H1 (cell line): ENCODE measurements at regions not wholly inside any gene's neighbourhood (a gene's known extent, or its start where the extent isn't known, plus 50 kb on each side); places are given as distances from the start of the nearest gene placed in this dataset.

Experiments used
- CTCF ChIA-PET: fragments of 300-600 bp; sonication (Branson Sonifier 250); formaldehyde crosslinking; loops from one replicate; lab custom pipeline; 2021; ENCODE audit not compliant: partially characterized antibody; lab: Charles Lee
- POLR2A ChIA-PET: fragments of 300-600 bp; sonication (Branson Sonifier 250); formaldehyde crosslinking; loops from one replicate; lab custom pipeline; 2021; ENCODE audit warnings: inconsistent platforms; ENCODE audit not compliant: partially characterized antibody; lab: Charles Lee
- DNase-seq, 2 experiments: peaks; one replicate each; pipeline versions ENCODE4 v3.0.0 to v3.0.0-alpha.2; 2010 to 2022; ENCODE audit warnings: low spot score in 2 of 2, low read depth in 1 of 2, mixed read lengths in 1 of 2
- FAIRE-seq: peaks from 2 replicates; lab custom pipeline; 2011; peaks lifted over from hg19 to GRCh38; lab: Jason Lieb, UNC
- H2AFZ ChIP-seq: 2 replicates; pipeline ENCODE4 v1.8.1; 2012; ENCODE audit warnings: low read length, inconsistent platforms
- H2AK5ac ChIP-seq: 2 replicates; pipeline ENCODE4 v1.6.1; 2013; ENCODE audit warnings: low read depth, low read length
- H2BK120ac ChIP-seq: replicated peaks from 2 replicates; pipeline ENCODE3; 2013; ENCODE audit warnings: low read depth, low read length, inconsistent platforms
- H2BK12ac ChIP-seq: 2 replicates; pipeline ENCODE4 v1.6.1; 2013; ENCODE audit warnings: low read depth, low read length
- H2BK15ac ChIP-seq: 2 replicates; pipeline ENCODE4 v1.6.1; 2013; ENCODE audit warnings: low read length
- H2BK20ac ChIP-seq: 2 replicates; pipeline ENCODE4 v1.6.1; 2013; ENCODE audit warnings: low read length
- H2BK5ac ChIP-seq: 2 replicates; pipeline ENCODE4 v1.6.1; 2013; ENCODE audit warnings: low read depth, low read length
- H3K14ac ChIP-seq: 2 replicates; pipeline ENCODE4 v1.6.1; 2013; ENCODE audit warnings: inconsistent platforms; ENCODE audit not compliant: insufficient read length
- H3K18ac ChIP-seq: 2 replicates; pipeline ENCODE4 v1.6.1; 2013; ENCODE audit warnings: low read length; ENCODE audit errors: extremely low read depth
- H3K23ac ChIP-seq: 2 replicates; pipeline ENCODE4 v1.6.1; 2013; ENCODE audit warnings: inconsistent platforms; ENCODE audit not compliant: insufficient read length
- H3K23me2 ChIP-seq: 2 replicates; pipeline ENCODE4 v1.6.1; 2013; ENCODE audit warnings: low read depth, low read length
- H3K27ac ChIP-seq: 2 replicates; pipeline ENCODE4 v1.6.1; 2011; ENCODE audit warnings: low read depth, low read length, inconsistent platforms
- H3K27me3 ChIP-seq, 4 experiments: replicated peaks in 1 of 4; 1 replicate in 1 of 4; 2 replicates in 3 of 4; pipeline versions ENCODE4 v1.6.1 to v1.8.1; 2011 to 2013; ENCODE audit warnings: low read length in 3 of 4, mild to moderate bottlenecking in 3 of 4, inconsistent platforms in 2 of 4, mixed read lengths in 2 of 4, moderate library complexity in 1 of 4; ENCODE audit not compliant: control insufficient read depth in 3 of 4, insufficient read depth in 3 of 4; ENCODE audit errors: extremely low read depth in 1 of 4
- H3K36me3 ChIP-seq, 4 experiments: 2 replicates each; pipeline versions ENCODE4 v1.6.1 to v1.8.1; 2011 to 2013; ENCODE audit warnings: mild to moderate bottlenecking in 4 of 4, low read length in 3 of 4, moderate library complexity in 2 of 4, control low read depth in 1 of 4, inconsistent platforms in 1 of 4; ENCODE audit not compliant: insufficient read depth in 4 of 4, control insufficient read depth in 2 of 4
- H3K4ac ChIP-seq: replicated peaks from 2 replicates; pipeline ENCODE3; 2013; ENCODE audit warnings: low read length, low read depth, mixed read lengths, inconsistent platforms; ENCODE audit not compliant: insufficient read length
- H3K4me1 ChIP-seq, 4 experiments: replicated peaks in 1 of 4; 1 replicate in 1 of 4; 2 replicates in 3 of 4; pipeline versions ENCODE4 v1.6.1 to v1.8.1; 2011 to 2013; ENCODE audit warnings: low read length in 3 of 4, inconsistent platforms in 2 of 4, mixed read lengths in 1 of 4; ENCODE audit not compliant: insufficient read depth in 4 of 4, control insufficient read depth in 3 of 4
- H3K4me2 ChIP-seq, 2 experiments: 2 replicates each; pipeline versions ENCODE4 v1.6.1 to v1.8.1; 2011 to 2013; ENCODE audit warnings: low read depth in 2 of 2, low read length in 2 of 2, control low read depth in 1 of 2, inconsistent platforms in 1 of 2, mild to moderate bottlenecking in 1 of 2; ENCODE audit not compliant: insufficient read depth in 1 of 2
- H3K4me3 ChIP-seq, 4 experiments: fragments of 200-600, 300-600 bp in 1 of 4; sonication (generic), shearing (Covaris generic), sonication (Bioruptor Twin) in 1 of 4; 2 replicates each; pipeline versions ENCODE4 v1.5.1 to v1.8.1; 2011 to 2016; ENCODE audit warnings: low read length in 4 of 4, low read depth in 3 of 4, control low read depth in 2 of 4, inconsistent platforms in 2 of 4, mild to moderate bottlenecking in 2 of 4, mixed read lengths in 1 of 4, moderate library complexity in 1 of 4; ENCODE audit not compliant: insufficient read depth in 2 of 4; ENCODE audit errors: extremely low read depth in 1 of 4
- H3K56ac ChIP-seq: replicated peaks from 2 replicates; pipeline ENCODE3; 2013; ENCODE audit warnings: low read depth, mild to moderate bottlenecking, mixed read lengths, low read length, inconsistent platforms; ENCODE audit not compliant: insufficient read length
- H3K79me1 ChIP-seq: 2 replicates; pipeline ENCODE4 v1.6.1; 2013; ENCODE audit warnings: low read depth, low read length, control low read depth
- H3K79me2 ChIP-seq, 2 experiments: 2 replicates each; pipeline versions ENCODE4 v1.6.1 to v1.8.1; 2012 to 2013; ENCODE audit warnings: low read length in 2 of 2, mild to moderate bottlenecking in 2 of 2, inconsistent platforms in 1 of 2; ENCODE audit not compliant: insufficient read depth in 2 of 2, control insufficient read depth in 1 of 2
- H3K9ac ChIP-seq, 4 experiments: replicated peaks in 1 of 4; 1 replicate in 1 of 4; 2 replicates in 3 of 4; pipeline versions ENCODE4 v1.6.1 to v1.8.1; 2011 to 2013; ENCODE audit warnings: low read depth in 3 of 4, low read length in 3 of 4, control low read depth in 2 of 4, mild to moderate bottlenecking in 2 of 4, moderate library complexity in 2 of 4, inconsistent platforms in 1 of 4; ENCODE audit errors: extremely low read depth in 1 of 4
- H3K9me3 ChIP-seq, 2 experiments: 2 replicates each; pipeline versions ENCODE4 v1.6.1 to v1.8.1; 2012 to 2013; ENCODE audit warnings: mild to moderate bottlenecking in 2 of 2, moderate library complexity in 2 of 2, control low read depth in 1 of 2, inconsistent platforms in 1 of 2, low read depth in 1 of 2, low read length in 1 of 2, mixed read lengths in 1 of 2; ENCODE audit not compliant: insufficient read depth in 2 of 2
- H4K20me1 ChIP-seq, 2 experiments: replicated peaks in 1 of 2; 2 replicates each; pipeline versions ENCODE3 to v1.8.1; 2011 to 2013; ENCODE audit warnings: inconsistent platforms in 2 of 2, low read length in 2 of 2, mild to moderate bottlenecking in 1 of 2; ENCODE audit not compliant: insufficient read depth in 2 of 2, control insufficient read depth in 1 of 2
- H4K5ac ChIP-seq: 2 replicates; pipeline ENCODE4 v1.6.1; 2013; ENCODE audit warnings: low read length, low read depth, mixed read lengths, inconsistent platforms; ENCODE audit not compliant: insufficient read length
- H4K8ac ChIP-seq: 2 replicates; pipeline ENCODE4 v1.8.0; 2013; ENCODE audit warnings: mild to moderate bottlenecking, moderate library complexity, low read length, inconsistent platforms; ENCODE audit not compliant: insufficient read depth; ENCODE audit errors: extremely low read depth
- H4K91ac ChIP-seq: replicated peaks from 2 replicates; pipeline ENCODE3; 2013; ENCODE audit warnings: low read length, mixed read lengths, inconsistent platforms; ENCODE audit not compliant: insufficient read length
- CEBPB ChIP-seq: IDR thresholded peaks from 2 replicates; pipeline ENCODE4 v1.6.1; 2012; ENCODE audit warnings: low read depth, low read length
- EGR1 ChIP-seq: IDR thresholded peaks from 2 replicates; pipeline ENCODE4 v1.6.1; 2011; ENCODE audit warnings: low read depth, low read length, borderline replicate concordance
- JUND ChIP-seq: IDR thresholded peaks from 2 replicates; pipeline ENCODE4 v1.6.1; 2011; ENCODE audit warnings: mild to moderate bottlenecking, improper control_type of control experiment, low read length
- KDM4A ChIP-seq: IDR thresholded peaks from one replicate; pipeline ENCODE4 v1.7.1; 2012; ENCODE audit warnings: low read depth, mild to moderate bottlenecking, moderate library complexity, low read length, inconsistent platforms; ENCODE audit not compliant: severe bottlenecking
- MAFK ChIP-seq: IDR thresholded peaks from 2 replicates; pipeline ENCODE4 v1.6.1; 2012; ENCODE audit warnings: low read depth, mild to moderate bottlenecking, improper control_type of control experiment, low read length
- NANOG ChIP-seq: IDR thresholded peaks from 2 replicates; pipeline ENCODE4 v1.6.1; 2011; ENCODE audit warnings: low read length, low read depth, mild to moderate bottlenecking, inconsistent platforms; ENCODE audit not compliant: insufficient read depth, poor library complexity, severe bottlenecking
- RBBP5 ChIP-seq: IDR thresholded peaks from 2 replicates; pipeline ENCODE4 v1.7.1; 2012; ENCODE audit warnings: low read depth, mild to moderate bottlenecking, inconsistent platforms, low read length, moderate library complexity, borderline replicate concordance
- RFX5 ChIP-seq: IDR thresholded peaks from 2 replicates; pipeline ENCODE4 v1.6.1; 2011; ENCODE audit warnings: low read depth, low read length, improper control_type of control experiment, borderline replicate concordance
- TAF7 ChIP-seq: optimal IDR thresholded peaks from 2 replicates; pipeline ENCODE3; 2011; ENCODE audit warnings: low read depth, mild to moderate bottlenecking, inconsistent platforms, low read length, moderate library complexity, borderline replicate concordance
- WGBS, 2 experiments: shearing (Covaris generic) in 1 of 2; methylation state at CpG; one replicate each; pipeline versions ENCODE4 v1.1.6 to v1.1.7; 2013 to 2015; ENCODE audit warnings: low lambda C conversion rate in 2 of 2, mixed read lengths in 2 of 2, inconsistent platforms in 1 of 2, low coverage in 1 of 2, missing lambda C conversion rate in 1 of 2; ENCODE audit not compliant: insufficient replicate concordance in 2 of 2, insufficient coverage in 1 of 2, insufficient read length in 1 of 2; ENCODE audit errors: extremely low coverage in 1 of 2, missing lambda C conversion rate in 1 of 2; 5-methylcytosine and 5-hydroxymethylcytosine counted together
- TF ChIP-seq, protein P1 (sequence below): IDR thresholded peaks from 2 replicates; pipeline ENCODE4 v1.6.1; 2012; ENCODE audit warnings: inconsistent platforms
- TF ChIP-seq, protein P2 (sequence below): IDR thresholded peaks from 2 replicates; pipeline ENCODE4 v1.6.1; 2012; ENCODE audit warnings: low read length, inconsistent platforms
- TF ChIP-seq, protein P3 (sequence below): IDR thresholded peaks from 2 replicates; pipeline ENCODE4 v1.6.1; 2011; ENCODE audit warnings: low read length, improper control_type of control experiment

DNA sequence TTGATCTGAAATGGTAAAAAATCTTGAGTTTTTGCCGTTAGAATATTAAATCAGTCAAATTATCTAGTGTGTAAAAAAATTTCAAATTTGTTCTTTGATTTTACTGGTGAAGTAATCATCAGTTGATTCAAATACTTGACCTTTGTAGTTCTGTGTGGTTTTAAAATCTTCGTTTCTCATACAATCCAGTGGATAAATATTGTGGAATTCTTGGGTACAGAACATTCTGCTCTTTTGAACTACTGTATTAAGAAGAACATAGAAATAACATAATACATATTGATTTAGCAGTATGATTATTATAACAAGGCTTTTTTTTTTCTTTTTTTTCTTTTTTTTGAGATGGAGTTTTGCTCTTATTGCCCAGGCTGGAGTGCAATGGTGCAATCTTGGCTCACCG is 491.8 kb downstream of the CD109 start:
- TF ChIP-seq, protein P1, sequence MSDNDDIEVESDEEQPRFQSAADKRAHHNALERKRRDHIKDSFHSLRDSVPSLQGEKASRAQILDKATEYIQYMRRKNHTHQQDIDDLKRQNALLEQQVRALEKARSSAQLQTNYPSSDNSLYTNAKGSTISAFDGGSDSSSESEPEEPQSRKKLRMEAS, result no peak
- TF ChIP-seq TAF7 (no peak), JUND (no peak), CEBPB (no peak), RBBP5 (no peak), EGR1 (no peak), RFX5 (no peak), NANOG (no peak), MAFK (no peak), KDM4A (no peak)
- TF ChIP-seq, protein P2, sequence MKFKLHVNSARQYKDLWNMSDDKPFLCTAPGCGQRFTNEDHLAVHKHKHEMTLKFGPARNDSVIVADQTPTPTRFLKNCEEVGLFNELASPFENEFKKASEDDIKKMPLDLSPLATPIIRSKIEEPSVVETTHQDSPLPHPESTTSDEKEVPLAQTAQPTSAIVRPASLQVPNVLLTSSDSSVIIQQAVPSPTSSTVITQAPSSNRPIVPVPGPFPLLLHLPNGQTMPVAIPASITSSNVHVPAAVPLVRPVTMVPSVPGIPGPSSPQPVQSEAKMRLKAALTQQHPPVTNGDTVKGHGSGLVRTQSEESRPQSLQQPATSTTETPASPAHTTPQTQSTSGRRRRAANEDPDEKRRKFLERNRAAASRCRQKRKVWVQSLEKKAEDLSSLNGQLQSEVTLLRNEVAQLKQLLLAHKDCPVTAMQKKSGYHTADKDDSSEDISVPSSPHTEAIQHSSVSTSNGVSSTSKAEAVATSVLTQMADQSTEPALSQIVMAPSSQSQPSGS, result no peak
- TF ChIP-seq, protein P3, sequence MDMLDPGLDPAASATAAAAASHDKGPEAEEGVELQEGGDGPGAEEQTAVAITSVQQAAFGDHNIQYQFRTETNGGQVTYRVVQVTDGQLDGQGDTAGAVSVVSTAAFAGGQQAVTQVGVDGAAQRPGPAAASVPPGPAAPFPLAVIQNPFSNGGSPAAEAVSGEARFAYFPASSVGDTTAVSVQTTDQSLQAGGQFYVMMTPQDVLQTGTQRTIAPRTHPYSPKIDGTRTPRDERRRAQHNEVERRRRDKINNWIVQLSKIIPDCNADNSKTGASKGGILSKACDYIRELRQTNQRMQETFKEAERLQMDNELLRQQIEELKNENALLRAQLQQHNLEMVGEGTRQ, result no peak
- POLR2A ChIA-PET, result no interaction called here

More for the DNA sequence above, 491.8 kb downstream of the CD109 start:
- Histone ChIP-seq H3K56ac (no peak overlapping the region), H3K4me2 (no peak overlapping the region), H3K36me3 (no peaks in the 10 kb centered on the region), H4K20me1 (no peaks in the 10 kb centered on the region), H3K27me3 (no peaks in the 10 kb centered on the region), H3K18ac (no peak overlapping the region), H3K79me2 (no peaks in the 10 kb centered on the region), H3K23ac (no peak overlapping the region), H2BK12ac (no peak overlapping the region), H3K9ac (no peak overlapping the region), H3K14ac (no peak overlapping the region), H4K8ac (no peak overlapping the region), H3K9me3 (no peaks in the 10 kb centered on the region), H3K4me1 (no peaks in the 10 kb centered on the region), H3K79me1 (no peaks in the 10 kb centered on the region), H3K23me2 (no peaks in the 10 kb centered on the region), H3K4me3 (no peak overlapping the region), H2BK5ac (no peak overlapping the region), H2BK15ac (no peak overlapping the region), H3K27ac (no peak overlapping the region), H3K4ac (no peak overlapping the region), H2BK120ac (no peak overlapping the region), H2AFZ (no peak overlapping the region), H2BK20ac (no peak overlapping the region), H4K91ac (no peak overlapping the region), H4K5ac (no peak overlapping the region), H2AK5ac (no peak overlapping the region)
- WGBS, 2 experiments, result 93% methylated on average over 3 of the region's 3 CpGs; no CpG with 5 or more reads in 1 of the 2 experiments
- FAIRE-seq, result no peak
- no peak for DNase-seq
- CTCF ChIA-PET, result no interaction called here
